H1 (cell line): ENCODE measurements at regions not wholly inside any gene's neighbourhood (a gene's known extent, or its start where the extent isn't known, plus 50 kb on each side); places are given as distances from the start of the nearest gene placed in this dataset.

Source experiments
- CEBPB ChIP-seq: IDR thresholded peaks from 2 replicates; pipeline ENCODE4 v1.6.1; 2012; ENCODE audit warnings: low read depth, low read length
- CHD2 ChIP-seq: IDR thresholded peaks from 2 replicates; pipeline ENCODE4 v1.6.1; 2012; ENCODE audit warnings: low read length, improper control_type of control experiment
- CREB1 ChIP-seq: IDR thresholded peaks from 2 replicates; pipeline ENCODE4 v1.6.1; 2012; ENCODE audit warnings: inconsistent platforms
- CTCF ChIP-seq, 3 experiments: IDR thresholded peaks; 1 replicate in 2 of 3; 2 replicates in 1 of 3; pipeline versions ENCODE4 v1.5.1 to v1.6.1; 2011; ENCODE audit warnings: low read length in 3 of 3, mild to moderate bottlenecking in 3 of 3, inconsistent platforms in 2 of 3, low read depth in 1 of 3, moderate library complexity in 1 of 3; ENCODE audit not compliant: insufficient read depth in 1 of 3; ENCODE audit errors: control extremely low read depth in 1 of 3
- EZH2 ChIP-seq: fragments of 200-600 bp; sonication (generic); IDR thresholded peaks from 2 replicates; pipeline ENCODE4 v1.7.1; 2012; ENCODE audit warnings: low read depth, mild to moderate bottlenecking, moderate library complexity, low read length, inconsistent platforms; ENCODE audit not compliant: severe bottlenecking
- GABPA ChIP-seq: IDR thresholded peaks from 2 replicates; pipeline ENCODE4 v1.6.1; 2011; ENCODE audit warnings: mild to moderate bottlenecking, low read length, moderate library complexity, borderline replicate concordance; ENCODE audit not compliant: insufficient read depth
- NRF1 ChIP-seq: IDR thresholded peaks from 2 replicates; pipeline ENCODE4 v1.6.1; 2011; ENCODE audit warnings: mild to moderate bottlenecking, low read depth, low read length, improper control_type of control experiment
- SP1 ChIP-seq: IDR thresholded peaks from 2 replicates; pipeline ENCODE4 v1.6.1; 2011; ENCODE audit warnings: low read depth, low read length
- SP4 ChIP-seq: IDR thresholded peaks from 2 replicates; pipeline ENCODE4 v1.6.1; 2012; ENCODE audit warnings: low read length, inconsistent platforms
- TF ChIP-seq, protein P1 (sequence below): IDR thresholded peaks from 2 replicates; pipeline ENCODE4 v1.6.1; 2011; ENCODE audit warnings: low read length, improper control_type of control experiment

DNA sequence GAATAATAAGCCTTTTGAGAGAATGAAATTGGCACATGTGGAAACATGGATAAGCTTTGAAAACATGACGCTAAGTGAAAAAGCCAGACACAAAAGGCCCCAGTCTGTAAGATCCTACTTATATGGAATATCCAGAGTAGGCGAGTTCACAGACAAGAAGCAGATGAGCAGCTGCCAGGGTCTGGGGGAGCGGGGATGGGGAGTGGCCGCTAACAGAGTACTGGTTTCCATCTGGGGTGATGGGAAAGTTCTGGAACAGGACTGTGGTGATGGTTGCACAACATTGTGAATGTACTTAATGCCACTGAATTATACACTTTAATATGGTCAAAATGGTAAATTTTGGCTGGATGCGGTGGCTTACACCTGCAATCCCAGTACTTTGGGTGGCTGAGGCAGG, 126.5 kb downstream of the SPATA19 start:
- TF ChIP-seq NRF1 (no peak), CEBPB (no peak), CHD2 (no peak), CTCF (IDR thresholded peaks at IDR 0.05; ENCODE audit: control extremely low read depth in 1 of 3, insufficient read depth in 1 of 3, low read depth in 1 of 3, low read length in 3 of 3) (no peak), CREB1 (no peak), SP1 (no peak), SP4 (no peak), GABPA (no peak), EZH2 (no peak)
- TF ChIP-seq, protein P1, sequence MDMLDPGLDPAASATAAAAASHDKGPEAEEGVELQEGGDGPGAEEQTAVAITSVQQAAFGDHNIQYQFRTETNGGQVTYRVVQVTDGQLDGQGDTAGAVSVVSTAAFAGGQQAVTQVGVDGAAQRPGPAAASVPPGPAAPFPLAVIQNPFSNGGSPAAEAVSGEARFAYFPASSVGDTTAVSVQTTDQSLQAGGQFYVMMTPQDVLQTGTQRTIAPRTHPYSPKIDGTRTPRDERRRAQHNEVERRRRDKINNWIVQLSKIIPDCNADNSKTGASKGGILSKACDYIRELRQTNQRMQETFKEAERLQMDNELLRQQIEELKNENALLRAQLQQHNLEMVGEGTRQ, result no peak
